PFSK-1 (cell line): ENCODE measurements at regions not wholly inside any gene's neighbourhood (a gene's known extent, or its start where the extent isn't known, plus 50 kb on each side); places are given as distances from the start of the nearest gene placed in this dataset.

Source experiments
- POLR2AphosphoS5 ChIP-seq: IDR thresholded peaks from 2 replicates; pipeline ENCODE4 v1.6.1; 2012; ENCODE audit warnings: low read depth, mild to moderate bottlenecking, control low read depth, low read length, moderate library complexity
- SIN3A ChIP-seq: IDR thresholded peaks from 2 replicates; pipeline ENCODE4 v1.6.1; 2012; ENCODE audit warnings: mild to moderate bottlenecking, low read length, moderate library complexity, borderline replicate concordance; ENCODE audit not compliant: insufficient read depth
- TAF1 ChIP-seq: IDR thresholded peaks from 2 replicates; pipeline ENCODE4 v1.6.1; 2012; ENCODE audit warnings: low read length, control low read depth, borderline replicate concordance; ENCODE audit not compliant: insufficient read depth

- TF ChIP-seq POLR2AphosphoS5 (no peak), TAF1 (no peak), SIN3A (no peak)
These were observed 251.2 kb upstream of the RAB6C start for GRCh38 chr2:129728035-129728972.
